GM12878 (cell line): ENCODE measurements at regions not wholly inside any gene's neighbourhood (a gene's known extent, or its start where the extent isn't known, plus 50 kb on each side); places are given as distances from the start of the nearest gene placed in this dataset.

Experiments used
- ATAC-seq: fragments of 200-7000 bp; cut with Tn5 transposase; 3 replicates; pipeline ENCODE4 v1.9.1; 2020; ENCODE audit warnings: mild to moderate bottlenecking, moderate library complexity
- BruUV-seq: library from RNA; stranded (reverse); fragments of 400-500 nt; replicated peaks from 2 replicates; lab custom pipeline; 2021; lab: Mats Ljungman, UMichigan
- CTCF ChIA-PET: fragments of 300-600 bp; sonication (Branson Sonifier 250); formaldehyde crosslinking; extraction: SDS; loops from one replicate; lab custom pipeline; 2021; ENCODE audit warnings: inconsistent platforms; lab: Yijun Ruan, JAX
- POLR2A ChIA-PET: fragments of 350-600 bp; formaldehyde crosslinking; extraction: SDS; loops from one replicate; lab custom pipeline; 2021; ENCODE audit warnings: inconsistent platforms; lab: Charles Lee
- RAD21 ChIA-PET: fragments of 300-600 bp; sonication (Branson Sonifier 250); formaldehyde crosslinking; loops from one replicate; lab custom pipeline; 2023; ENCODE audit warnings: antibody characterized with exemption; ENCODE audit not compliant: unreplicated experiment; lab: Charles Lee
- SMC1A ChIA-PET: fragments of 300-600 bp; sonication (Branson Sonifier 250); formaldehyde crosslinking; loops from one replicate; lab custom pipeline; 2023; ENCODE audit not compliant: unreplicated experiment, uncharacterized antibody; lab: Charles Lee
- DNase-seq: peaks from one replicate; pipeline ENCODE4 v3.0.0-alpha.2; 2011; ENCODE audit warnings: low read depth, low spot score
- FAIRE-seq: peaks from 3 replicates; lab custom pipeline; 2011; peaks lifted over from hg19 to GRCh38; lab: Jason Lieb, UNC
- H2AFZ ChIP-seq: 2 replicates; pipeline ENCODE4 v1.6.0; 2011; ENCODE audit warnings: low read depth, low read length, control low read depth; ENCODE audit not compliant: control insufficient read depth
- H3K27ac ChIP-seq: 2 replicates; pipeline ENCODE4 v1.5.1; 2011; ENCODE audit warnings: control low read depth; ENCODE audit not compliant: control insufficient read depth, insufficient read depth
- H3K27me3 ChIP-seq, 2 experiments: replicated peaks in 1 of 2; 2 replicates each; pipeline versions ENCODE4 v1.6.0 to v1.6.1; 2011; ENCODE audit warnings: low read length in 1 of 2; ENCODE audit not compliant: control insufficient read depth in 2 of 2, insufficient read depth in 2 of 2
- H3K36me3 ChIP-seq, 2 experiments: 2 replicates each; pipeline ENCODE4 v1.5.1; 2011; ENCODE audit warnings: low read length in 1 of 2; ENCODE audit not compliant: control insufficient read depth in 2 of 2, insufficient read depth in 2 of 2
- H3K4me1 ChIP-seq: 2 replicates; pipeline ENCODE4 v1.6.1; 2011; ENCODE audit warnings: mild to moderate bottlenecking, low read length, moderate library complexity, mixed read lengths; ENCODE audit not compliant: control insufficient read depth, insufficient read depth
- H3K4me2 ChIP-seq: 2 replicates; pipeline ENCODE4 v1.6.0; 2011; ENCODE audit warnings: control low read depth; ENCODE audit not compliant: control insufficient read depth, insufficient read depth
- H3K4me3 ChIP-seq: fragments of 200-600 bp; sonication (generic); 2 replicates; pipeline ENCODE4 v1.5.1; 2016
- H3K79me2 ChIP-seq: 2 replicates; pipeline ENCODE4 v1.6.0; 2011; ENCODE audit warnings: low read length; ENCODE audit not compliant: control insufficient read depth, insufficient read depth
- H3K9ac ChIP-seq: 2 replicates; pipeline ENCODE4 v1.8.0; 2011; ENCODE audit warnings: low read length, control low read depth, mixed read lengths; ENCODE audit not compliant: control insufficient read depth, insufficient read depth
- H3K9me3 ChIP-seq: replicated peaks from 3 replicates; pipeline ENCODE4 v1.5.1; 2011; ENCODE audit warnings: mild to moderate bottlenecking, low read length; ENCODE audit not compliant: control insufficient read depth, insufficient read depth
- H4K20me1 ChIP-seq: 2 replicates; pipeline ENCODE4 v1.6.0; 2011; ENCODE audit not compliant: control insufficient read depth, insufficient read depth
- CHD2 ChIP-seq: IDR thresholded peaks from 2 replicates; pipeline ENCODE4 v1.6.1; 2011; ENCODE audit warnings: low read depth, low read length, improper control_type of control experiment, borderline replicate concordance
- CHD4 ChIP-seq: fragments of 200-600 bp; sonication (generic); IDR thresholded peaks from 2 replicates; pipeline ENCODE4 v1.6.1; 2016; ENCODE audit warnings: mild to moderate bottlenecking
- IRF4 ChIP-seq: IDR thresholded peaks from 2 replicates; pipeline ENCODE4 v1.6.1; 2011; ENCODE audit warnings: low read depth, low read length
- MEF2A ChIP-seq: IDR thresholded peaks from 2 replicates; pipeline ENCODE4 v1.6.1; 2011; ENCODE audit warnings: low read depth, mild to moderate bottlenecking, low read length, moderate library complexity; ENCODE audit not compliant: insufficient read depth
- NKRF ChIP-seq: fragments of 450-650 bp; conservative IDR thresholded peaks from 2 replicates; pipeline ENCODE4 v1.6.1; 2017; ENCODE audit warnings: mild to moderate bottlenecking, moderate library complexity
- USF2 ChIP-seq: IDR thresholded peaks from 2 replicates; pipeline ENCODE4 v1.6.1; 2011; ENCODE audit warnings: low read depth, low read length, improper control_type of control experiment, borderline replicate concordance
- WGBS: methylation state at CpG from one replicate; pipeline ENCODE4 v1.1.6; 2016; ENCODE audit warnings: low lambda C conversion rate; ENCODE audit not compliant: insufficient replicate concordance, insufficient coverage; ENCODE audit errors: missing lambda C conversion rate; 5-methylcytosine and 5-hydroxymethylcytosine counted together
- in situ Hi-C: fragments of 300-500 bp; cut with MboI; formaldehyde crosslinking; loops from 9 replicates; pipeline ENCODE4 v1.14.3; 2018; ENCODE audit warnings: mixed read lengths
- intact Hi-C: fragments of 100-400 bp; cut with micrococcal nuclease; formaldehyde crosslinking; loops from one replicate; pipeline ENCODE4 v1.14.2; 2022; ENCODE audit not compliant: unreplicated experiment

- H3K36me3 ChIP-seq, result no peaks in the 10 kb centered on the region
- H3K79me2 ChIP-seq, result no peaks in the 10 kb centered on the region
- no peak for TF ChIP-seq IRF4
- TF ChIP-seq USF2, result no peak
- no peak for TF ChIP-seq MEF2A
- TF ChIP-seq NKRF, result no peak
- no peak for TF ChIP-seq CHD4
- no peak for TF ChIP-seq CHD2
- in situ Hi-C loops, result no loop called here
- no peak overlapping the region for H3K27ac ChIP-seq
- H3K9ac ChIP-seq, result no peak overlapping the region
- no peak for FAIRE-seq
- H3K27me3 ChIP-seq, result no peaks in the 10 kb centered on the region
- SMC1A ChIA-PET, result no interaction called here
- DNase-seq, result no peak
- RAD21 ChIA-PET, result no interaction called here
- no peak overlapping the region for H2AFZ ChIP-seq
- no peak for ATAC-seq
- no TSS peak for BruUV-seq
- intact Hi-C loops, result no loop called here
- CTCF ChIA-PET, result no interaction called here
- H3K4me2 ChIP-seq, result no peak overlapping the region
- WGBS, result 31% methylated on average over 1 of the region's 1 CpG
- POLR2A ChIA-PET, result interaction anchor here (0.7 kb wide), 1 partner anchor 220 kb away, joined by 3 read pairs; no protein-coding TSS in a partner anchor
- H4K20me1 ChIP-seq, result no peaks in the 10 kb centered on the region
- no peaks in the 10 kb centered on the region for H3K9me3 ChIP-seq
- H3K4me3 ChIP-seq, result no peak overlapping the region
- H3K4me1 ChIP-seq, result no peaks in the 10 kb centered on the region
Measured at GRCh38 chr11:29480981-29481380, 535.8 kb downstream of the KCNA4 start.
